ENCODE measurements at regions not wholly inside any gene's neighbourhood (a gene's known extent, or its start where the extent isn't known, plus 50 kb on each side); places are given as distances from the start of the nearest gene placed in this dataset.

DNA sequence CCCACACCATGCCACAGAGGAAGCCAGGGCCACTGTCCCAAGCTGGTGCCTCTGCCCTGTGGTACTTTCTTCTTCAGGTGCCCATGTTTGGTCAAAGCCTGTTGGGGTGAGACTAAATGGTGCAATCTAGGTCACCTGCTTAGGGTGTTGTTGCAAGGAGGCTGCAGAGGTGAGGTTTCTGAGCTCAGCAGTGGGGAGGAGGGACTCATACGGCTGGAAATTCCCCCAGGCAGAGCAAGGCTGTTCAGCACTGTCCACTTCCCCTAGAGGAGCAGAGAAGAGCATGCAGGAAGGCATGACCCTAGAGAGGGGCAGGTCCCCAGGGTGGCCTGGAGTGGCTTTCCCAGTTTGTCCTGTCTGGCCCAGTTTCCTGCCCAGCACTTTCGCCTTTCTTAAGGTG is 211.0 kb downstream of the HAUS1 start:
- TF ChIP-seq EZH2 (IDR thresholded peaks at IDR 0.05; ENCODE audit: borderline replicate concordance, low read depth, low read length, severe bottlenecking) (no peak), CTCF (IDR thresholded peaks at IDR 0.05; ENCODE audit: borderline replicate concordance, extremely low read depth, low read length, poor library complexity, severe bottlenecking) (no peak)
- H2AFZ ChIP-seq (ENCODE audit: low read depth, low read length): no peak overlapping the region
- H4K20me1 ChIP-seq (ENCODE audit: insufficient read depth, low read length): no peaks in the 10 kb centered on the region
- H3K9me3 ChIP-seq (ENCODE audit: insufficient read depth, low read length, severe bottlenecking): no peaks in the 10 kb centered on the region
- no peaks in the 10 kb centered on the region for H3K27me3 ChIP-seq (ENCODE audit: insufficient read depth, low read length, poor library complexity)
- H3K9ac ChIP-seq (ENCODE audit: low read depth, low read length): no peak overlapping the region
- DNase-seq (no peak), ATAC-seq (ENCODE audit: insufficient read depth, low read depth) (no peak)
- no peak overlapping the region for H3K4me2 ChIP-seq (ENCODE audit: insufficient read depth, low read length)
- H3K27ac ChIP-seq (ENCODE audit: low read length): no peak overlapping the region
- H3K4me3 ChIP-seq (ENCODE audit: low read depth in 1 of 2, low read length in 2 of 2): no peak overlapping the region
- H3K79me2 ChIP-seq (ENCODE audit: insufficient read depth, low read length): no peaks in the 10 kb centered on the region
- H3K36me3 ChIP-seq (ENCODE audit: insufficient read depth, low read length): no peaks in the 10 kb centered on the region
- H3K4me1 ChIP-seq (ENCODE audit: insufficient read depth, low read length): no peaks in the 10 kb centered on the region

- no peaks in the 10 kb centered on the region for H3K9me3 ChIP-seq (ENCODE audit: insufficient read depth, low read length, severe bottlenecking)
- no peak overlapping the region for H3K4me3 ChIP-seq (ENCODE audit: low read depth in 1 of 2, low read length in 2 of 2)
- H3K27ac ChIP-seq (ENCODE audit: low read length): no peak overlapping the region
- ATAC-seq (ENCODE audit: insufficient read depth, low read depth) (no peak), DNase-seq (no peak)
- no peaks in the 10 kb centered on the region for H4K20me1 ChIP-seq (ENCODE audit: insufficient read depth, low read length)
- no peaks in the 10 kb centered on the region for H3K27me3 ChIP-seq (ENCODE audit: insufficient read depth, low read length, poor library complexity)
- no peak for TF ChIP-seq CTCF (IDR thresholded peaks at IDR 0.05; ENCODE audit: borderline replicate concordance, extremely low read depth, low read length, poor library complexity, severe bottlenecking)
- TF ChIP-seq EZH2 (IDR thresholded peaks at IDR 0.05; ENCODE audit: borderline replicate concordance, low read depth, low read length, severe bottlenecking): no peak
- H3K9ac ChIP-seq (ENCODE audit: low read depth, low read length): no peak overlapping the region
- no peak overlapping the region for H2AFZ ChIP-seq (ENCODE audit: low read depth, low read length)
- H3K4me1 ChIP-seq (ENCODE audit: insufficient read depth, low read length): no peaks in the 10 kb centered on the region
- no peaks in the 10 kb centered on the region for H3K36me3 ChIP-seq (ENCODE audit: insufficient read depth, low read length)
- H3K4me2 ChIP-seq (ENCODE audit: insufficient read depth, low read length): no peak overlapping the region
- no peaks in the 10 kb centered on the region for H3K79me2 ChIP-seq (ENCODE audit: insufficient read depth, low read length)
These were observed 214.2 kb downstream of the HAUS1 start for GRCh38 chr18:46318356-46318755.

DNA sequence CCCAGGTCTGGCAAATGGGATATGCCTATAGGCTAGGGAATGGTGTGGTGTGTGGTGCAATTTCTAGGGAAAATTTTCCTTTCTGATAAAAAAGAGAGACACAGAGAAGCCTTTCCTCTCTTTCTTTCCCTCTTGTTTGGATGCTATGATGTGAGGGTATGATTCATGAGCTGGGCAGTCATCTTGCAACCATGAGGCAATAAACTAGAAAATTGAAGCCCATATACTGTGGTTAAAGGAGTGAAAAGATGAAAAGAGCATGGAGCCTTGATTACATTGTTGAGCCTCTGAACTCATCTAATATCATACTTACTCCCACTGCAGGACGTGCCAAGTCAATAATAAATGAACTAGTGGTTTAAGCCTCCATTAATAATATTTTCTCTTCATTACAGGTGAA is 215.6 kb downstream of the HAUS1 start:
- TF ChIP-seq EZH2 (IDR thresholded peaks at IDR 0.05; ENCODE audit: borderline replicate concordance, low read depth, low read length, severe bottlenecking) (no peak), CTCF (IDR thresholded peaks at IDR 0.05; ENCODE audit: borderline replicate concordance, extremely low read depth, low read length, poor library complexity, severe bottlenecking) (no peak)
- Histone ChIP-seq H3K9ac (ENCODE audit: low read depth, low read length) (no peak overlapping the region), H3K27me3 (ENCODE audit: insufficient read depth, low read length, poor library complexity) (no peaks in the 10 kb centered on the region), H3K4me3 (ENCODE audit: low read depth in 1 of 2, low read length in 2 of 2) (no peak overlapping the region), H2AFZ (ENCODE audit: low read depth, low read length) (no peak overlapping the region), H3K4me1 (ENCODE audit: insufficient read depth, low read length) (peaks cover 9% of the 10 kb centered on the region), H3K79me2 (ENCODE audit: insufficient read depth, low read length) (no peaks in the 10 kb centered on the region), H4K20me1 (ENCODE audit: insufficient read depth, low read length) (no peaks in the 10 kb centered on the region), H3K36me3 (ENCODE audit: insufficient read depth, low read length) (no peaks in the 10 kb centered on the region), H3K4me2 (ENCODE audit: insufficient read depth, low read length) (no peak overlapping the region), H3K9me3 (ENCODE audit: insufficient read depth, low read length, severe bottlenecking) (no peaks in the 10 kb centered on the region), H3K27ac (ENCODE audit: low read length) (no peak overlapping the region)
- no peak for DNase-seq
- ATAC-seq (ENCODE audit: insufficient read depth, low read depth): no peak

DNA sequence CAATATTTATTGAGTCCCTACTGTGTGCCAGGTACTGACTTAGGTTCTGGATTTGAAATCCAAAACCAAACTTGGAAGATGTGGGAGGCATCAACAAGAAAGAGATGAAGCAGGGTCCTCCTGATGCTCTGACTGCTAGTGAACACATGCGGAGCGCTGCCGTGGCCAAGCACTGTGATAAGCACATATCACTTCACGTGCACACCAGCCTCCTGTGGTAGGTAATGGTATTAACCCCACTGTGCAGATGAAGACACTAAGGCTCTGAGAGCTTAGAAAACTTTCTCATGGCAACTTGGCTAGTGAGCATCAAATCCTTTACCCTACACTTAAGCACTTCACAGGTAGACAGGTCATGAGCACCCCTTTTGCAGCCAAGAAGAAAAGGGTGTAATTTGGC is 216.1 kb downstream of the HAUS1 start:
- TF ChIP-seq CTCF (IDR thresholded peaks at IDR 0.05; ENCODE audit: borderline replicate concordance, extremely low read depth, low read length, poor library complexity, severe bottlenecking) (peak; percentile 29), EZH2 (IDR thresholded peaks at IDR 0.05; ENCODE audit: borderline replicate concordance, low read depth, low read length, severe bottlenecking) (no peak)
- Histone ChIP-seq H3K27me3 (ENCODE audit: insufficient read depth, low read length, poor library complexity) (no peaks in the 10 kb centered on the region), H3K4me2 (ENCODE audit: insufficient read depth, low read length) (no peak overlapping the region), H4K20me1 (ENCODE audit: insufficient read depth, low read length) (no peaks in the 10 kb centered on the region), H3K4me3 (ENCODE audit: low read depth in 1 of 2, low read length in 2 of 2) (no peak overlapping the region), H3K36me3 (ENCODE audit: insufficient read depth, low read length) (no peaks in the 10 kb centered on the region), H2AFZ (ENCODE audit: low read depth, low read length) (no peak overlapping the region), H3K9me3 (ENCODE audit: insufficient read depth, low read length, severe bottlenecking) (no peaks in the 10 kb centered on the region), H3K27ac (ENCODE audit: low read length) (no peak overlapping the region), H3K79me2 (ENCODE audit: insufficient read depth, low read length) (no peaks in the 10 kb centered on the region), H3K9ac (ENCODE audit: low read depth, low read length) (no peak overlapping the region), H3K4me1 (ENCODE audit: insufficient read depth, low read length) (peaks cover 10% of the 10 kb centered on the region)
- ATAC-seq (ENCODE audit: insufficient read depth, low read depth) (no peak), DNase-seq (no peak)

All from DND-41 (cell line).